Glomerular endothelial cell (primary cell): ENCODE measurements at regions not wholly inside any gene's neighbourhood (a gene's known extent, or its start where the extent isn't known, plus 50 kb on each side); places are given as distances from the start of the nearest gene placed in this dataset.
"Not testable (repeated sequence)": the region's sequence is repeated elsewhere in the genome, so short reads cannot be mapped to it uniquely, and the experiment has no call there.

Experiments
- DNase-seq: peaks from one replicate; pipeline ENCODE4 v3.0.0-alpha.2; 2011; ENCODE audit warnings: low read depth, low spot score; ENCODE audit errors: extremely low read depth

- DNase-seq: no peak
These were observed 51.2 kb upstream of the THRB start for GRCh38 chr3:24545887-24546286.

GRCh38 chr3:24548278-24548677 is 53.6 kb upstream of the THRB start:
- no peak for DNase-seq

GRCh38 chr3:24550588-24550987 is 55.9 kb upstream of the THRB start:
- no peak for DNase-seq

- no peak for DNase-seq
These were observed 57.0 kb upstream of the THRB start for GRCh38 chr3:24551626-24552025.

- DNase-seq: no peak
These were observed 68.2 kb upstream of the THRB start for GRCh38 chr3:24562895-24563294.

- no peak for DNase-seq
These were observed 70.4 kb upstream of the THRB start for GRCh38 chr3:24565053-24565452.

GRCh38 chr3:24565656-24566055 is 71.0 kb upstream of the THRB start:
- no peak for DNase-seq

- no peak for DNase-seq
These were observed 72.3 kb upstream of the THRB start for GRCh38 chr3:24566927-24567326.

GRCh38 chr3:24572409-24572808 is 77.8 kb upstream of the THRB start:
- not testable (repeated sequence) for DNase-seq

- no peak for DNase-seq
These were observed 78.9 kb upstream of the THRB start for GRCh38 chr3:24573576-24573975.

- no peak for DNase-seq
These were observed 83.7 kb upstream of the THRB start for GRCh38 chr3:24578324-24578723.

- DNase-seq: no peak
These were observed 84.3 kb upstream of the THRB start for GRCh38 chr3:24578951-24579421.

- DNase-seq: no peak
These were observed 88.1 kb upstream of the THRB start for GRCh38 chr3:24582431-24583403.

GRCh38 chr3:24586920-24587319 is 92.3 kb upstream of the THRB start:
- DNase-seq: no peak

- DNase-seq: peak; percentile 36
These were observed 94.2 kb upstream of the THRB start for GRCh38 chr3:24588629-24589512.

- no peak for DNase-seq
These were observed 94.8 kb upstream of the THRB start for GRCh38 chr3:24589513-24589851.

GRCh38 chr3:24589931-24590880 is 95.6 kb upstream of the THRB start:
- no peak for DNase-seq

- DNase-seq: no peak
These were observed 96.5 kb upstream of the THRB start for GRCh38 chr3:24591191-24591590.

GRCh38 chr3:24591661-24592555 is 97.3 kb upstream of the THRB start:
- DNase-seq: no peak
